Esophagus muscularis mucosa (tissue), 3 donors: ENCODE measurements at regions not wholly inside any gene's neighbourhood (a gene's known extent, or its start where the extent isn't known, plus 50 kb on each side); places are given as distances from the start of the nearest gene placed in this dataset.

ENCODE experiments used
- CTCF ChIP-seq, 3 experiments: fragments of 200-600 bp in 2 of 3; fragments of 450-650 bp in 1 of 3; sonication (generic) in 2 of 3; IDR thresholded peaks; one replicate each; pipeline ENCODE4 v1.5.1; 2017 to 2019; ENCODE audit warnings: antibody characterized with exemption in 3 of 3, mild to moderate bottlenecking in 2 of 3, moderate library complexity in 1 of 3
- POLR2A ChIP-seq: fragments of 450-650 bp; IDR thresholded peaks from one replicate; pipeline ENCODE4 v1.6.1; 2017; ENCODE audit warnings: antibody characterized with exemption, moderate library complexity, mild to moderate bottlenecking, low read depth

GRCh38 chr15:97623091-97623661 is 337.3 kb upstream of the ARRDC4 start:
- no peak for TF ChIP-seq CTCF (IDR thresholded peaks at IDR 0.05)
- no peak for TF ChIP-seq POLR2A
